ENCODE measurements at regions not wholly inside any gene's neighbourhood (a gene's known extent, or its start where the extent isn't known, plus 50 kb on each side); places are given as distances from the start of the nearest gene placed in this dataset.

- no peak overlapping the region for H3K4me3 ChIP-seq (ENCODE audit: low read depth, low read length)
- no peaks in the 10 kb centered on the region for H3K27me3 ChIP-seq
- TF ChIP-seq CTCF (IDR thresholded peaks at IDR 0.05; ENCODE audit: low read depth, low read length) = no peak
- DNase-seq = no peak
- H3K9me3 ChIP-seq = no peaks in the 10 kb centered on the region
- H3K4me1 ChIP-seq = peaks cover 10% of the 10 kb centered on the region
- H3K36me3 ChIP-seq = no peaks in the 10 kb centered on the region
Observed at GRCh38 chr6:37097335-37097734, 72.6 kb upstream of the PIM1 start.

DNA sequence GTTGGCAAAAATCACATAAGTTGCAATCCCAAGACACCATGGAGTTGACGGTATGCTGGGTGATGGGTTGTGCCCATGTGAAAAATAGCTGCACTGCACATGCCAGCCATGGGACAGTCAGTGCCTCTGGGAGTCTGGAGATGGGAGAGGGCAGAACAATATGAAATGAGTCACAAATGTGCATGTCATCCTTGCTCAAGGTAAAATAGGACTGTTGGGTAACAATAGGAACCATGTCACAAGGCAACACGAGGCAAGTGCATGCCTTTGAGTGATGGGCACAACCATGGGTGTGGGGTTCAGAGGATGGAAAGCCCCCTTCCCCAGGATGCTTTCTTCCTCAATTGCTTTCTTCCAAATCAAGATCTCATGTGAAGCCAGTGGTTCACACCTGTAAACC, 70.5 kb upstream of the PIM1 start:
- peaks cover 19% of the 10 kb centered on the region for H3K4me1 ChIP-seq
- DNase-seq = no peak

DNA sequence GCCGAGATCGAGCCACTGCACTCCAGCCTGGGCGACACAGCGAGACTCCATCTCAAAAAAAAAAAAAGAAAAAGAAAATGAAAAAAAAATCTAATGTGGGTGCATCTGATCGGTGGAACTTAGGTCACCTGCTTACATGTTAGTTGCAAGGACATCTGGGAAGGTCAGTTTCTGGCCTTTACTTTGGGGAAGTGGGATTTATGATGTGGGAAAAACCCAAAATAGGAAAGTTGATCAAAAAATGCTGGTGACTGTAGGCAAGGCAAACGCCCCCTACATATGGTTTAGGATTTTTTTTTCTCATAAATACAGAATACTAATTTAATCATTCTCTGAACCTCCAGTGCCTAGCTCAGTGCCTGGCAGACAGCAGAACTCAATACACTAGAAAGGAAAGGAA, 69.2 kb upstream of the PIM1 start:
- H3K9me3 ChIP-seq = no peaks in the 10 kb centered on the region

More for the DNA sequence above, 70.5 kb upstream of the PIM1 start:
- Histone ChIP-seq H3K36me3 (no peaks in the 10 kb centered on the region), H3K27me3 (no peaks in the 10 kb centered on the region), H3K9me3 (no peaks in the 10 kb centered on the region), H3K4me3 (ENCODE audit: low read depth, low read length) (no peak overlapping the region)
- TF ChIP-seq CTCF (IDR thresholded peaks at IDR 0.05; ENCODE audit: low read depth, low read length) = no peak

GRCh38 chr6:37101991-37102298, 68.0 kb upstream of the PIM1 start:
- peak overlapping the region; percentile 49 for H3K4me3 ChIP-seq (ENCODE audit: low read depth, low read length)
- H3K27me3 ChIP-seq = no peaks in the 10 kb centered on the region
- DNase-seq = no peak
- H3K9me3 ChIP-seq = no peaks in the 10 kb centered on the region
- peaks cover 31% of the 10 kb centered on the region for H3K4me1 ChIP-seq
- no peaks in the 10 kb centered on the region for H3K36me3 ChIP-seq
- no peak for TF ChIP-seq CTCF (IDR thresholded peaks at IDR 0.05; ENCODE audit: low read depth, low read length)

More for the DNA sequence above, 69.2 kb upstream of the PIM1 start:
- Histone ChIP-seq H3K27me3 (no peaks in the 10 kb centered on the region), H3K4me3 (ENCODE audit: low read depth, low read length) (no peak overlapping the region), H3K36me3 (no peaks in the 10 kb centered on the region), H3K4me1 (peaks cover 31% of the 10 kb centered on the region)
- no peak for DNase-seq
- TF ChIP-seq CTCF (IDR thresholded peaks at IDR 0.05; ENCODE audit: low read depth, low read length) = no peak

- peak; percentile 94 for DNase-seq
- H3K4me3 ChIP-seq (ENCODE audit: low read depth, low read length) = peak overlapping the region; percentile 49
- H3K27me3 ChIP-seq = no peaks in the 10 kb centered on the region
- peaks cover 31% of the 10 kb centered on the region for H3K4me1 ChIP-seq
- no peaks in the 10 kb centered on the region for H3K36me3 ChIP-seq
- TF ChIP-seq CTCF (IDR thresholded peaks at IDR 0.05; ENCODE audit: low read depth, low read length) = no peak
- no peaks in the 10 kb centered on the region for H3K9me3 ChIP-seq
Observed at GRCh38 chr6:37102299-37103168, 67.4 kb upstream of the PIM1 start.
